Epithelial cell of esophagus (primary cell): ENCODE measurements at regions not wholly inside any gene's neighbourhood (a gene's known extent, or its start where the extent isn't known, plus 50 kb on each side); places are given as distances from the start of the nearest gene placed in this dataset.

ENCODE experiments used
- DNase-seq: peaks from one replicate; pipeline ENCODE4 v3.0.0; 2010; ENCODE audit warnings: low read depth
- H3K4me3 ChIP-seq: 2 replicates; pipeline ENCODE4 v1.5.1; 2011; ENCODE audit warnings: mild to moderate bottlenecking, low read length, control low read depth
- CTCF ChIP-seq: IDR thresholded peaks from 2 replicates; pipeline ENCODE4 v1.5.1; 2011; ENCODE audit warnings: low read depth, mild to moderate bottlenecking, low read length, control low read depth, inconsistent platforms; ENCODE audit not compliant: insufficient read depth; ENCODE audit errors: missing control alignments

- H3K4me3 ChIP-seq: no peak overlapping the region
- TF ChIP-seq CTCF: no peak
- no peak for DNase-seq
These were observed 83.6 kb upstream of the TMEM106B start for GRCh38 chr7:12127455-12127854.

GRCh38 chr7:12130609-12131008, 80.5 kb upstream of the TMEM106B start:
- no peak overlapping the region for H3K4me3 ChIP-seq
- no peak for TF ChIP-seq CTCF
- DNase-seq: peak; percentile 19

GRCh38 chr7:12131122-12131521, 80.0 kb upstream of the TMEM106B start:
- H3K4me3 ChIP-seq: no peak overlapping the region
- DNase-seq: no peak
- TF ChIP-seq CTCF: no peak

- H3K4me3 ChIP-seq: no peak overlapping the region
- DNase-seq: no peak
- TF ChIP-seq CTCF: no peak
These were observed 77.2 kb upstream of the TMEM106B start for GRCh38 chr7:12133865-12134264.

- no peak for TF ChIP-seq CTCF
- no peak for DNase-seq
These were observed 74.6 kb upstream of the TMEM106B start for GRCh38 chr7:12136523-12136922.

GRCh38 chr7:12137283-12137682, 73.8 kb upstream of the TMEM106B start:
- no peak for TF ChIP-seq CTCF
- H3K4me3 ChIP-seq: no peak overlapping the region
- DNase-seq: no peak

More at GRCh38 chr7:12136523-12136922, 74.6 kb upstream of the TMEM106B start:
- H3K4me3 ChIP-seq: no peak overlapping the region

GRCh38 chr7:12138421-12138820, 72.7 kb upstream of the TMEM106B start:
- DNase-seq: no peak
- no peak overlapping the region for H3K4me3 ChIP-seq
- no peak for TF ChIP-seq CTCF
